ENCODE measurements at regions not wholly inside any gene's neighbourhood (a gene's known extent, or its start where the extent isn't known, plus 50 kb on each side); places are given as distances from the start of the nearest gene placed in this dataset.

DNA sequence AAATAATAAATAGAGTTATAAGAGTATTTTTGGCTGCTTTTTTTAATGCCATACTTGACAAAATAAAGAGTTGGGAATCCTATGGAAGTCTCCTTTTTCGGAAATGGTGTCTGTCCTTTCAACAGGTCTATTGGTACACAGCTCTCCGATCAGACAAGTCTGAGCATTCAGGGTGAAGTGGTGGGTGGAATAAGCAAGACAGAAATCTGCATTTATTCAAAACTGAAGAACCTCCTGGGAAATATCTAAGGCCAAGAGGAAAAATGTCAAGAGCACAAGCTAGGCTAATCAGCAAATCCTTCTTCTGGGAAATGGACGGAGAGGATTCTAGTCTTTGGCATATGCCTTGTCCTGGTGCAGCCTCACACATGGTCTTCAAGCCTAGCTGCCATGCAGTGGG, 309.0 kb downstream of the CENPC start:
- TF ChIP-seq, protein P1, sequence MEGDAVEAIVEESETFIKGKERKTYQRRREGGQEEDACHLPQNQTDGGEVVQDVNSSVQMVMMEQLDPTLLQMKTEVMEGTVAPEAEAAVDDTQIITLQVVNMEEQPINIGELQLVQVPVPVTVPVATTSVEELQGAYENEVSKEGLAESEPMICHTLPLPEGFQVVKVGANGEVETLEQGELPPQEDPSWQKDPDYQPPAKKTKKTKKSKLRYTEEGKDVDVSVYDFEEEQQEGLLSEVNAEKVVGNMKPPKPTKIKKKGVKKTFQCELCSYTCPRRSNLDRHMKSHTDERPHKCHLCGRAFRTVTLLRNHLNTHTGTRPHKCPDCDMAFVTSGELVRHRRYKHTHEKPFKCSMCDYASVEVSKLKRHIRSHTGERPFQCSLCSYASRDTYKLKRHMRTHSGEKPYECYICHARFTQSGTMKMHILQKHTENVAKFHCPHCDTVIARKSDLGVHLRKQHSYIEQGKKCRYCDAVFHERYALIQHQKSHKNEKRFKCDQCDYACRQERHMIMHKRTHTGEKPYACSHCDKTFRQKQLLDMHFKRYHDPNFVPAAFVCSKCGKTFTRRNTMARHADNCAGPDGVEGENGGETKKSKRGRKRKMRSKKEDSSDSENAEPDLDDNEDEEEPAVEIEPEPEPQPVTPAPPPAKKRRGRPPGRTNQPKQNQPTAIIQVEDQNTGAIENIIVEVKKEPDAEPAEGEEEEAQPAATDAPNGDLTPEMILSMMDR (IDR thresholded peaks at IDR 0.05; ENCODE audit: insufficient read depth, low read length, poor library complexity, severe bottlenecking): no peak
- no peak for TF ChIP-seq EZH2phosphoT487 (conservative IDR thresholded peaks at IDR 0.05; ENCODE audit: low read length)

Data from SU-DHL-6 (cell line).